NK-92 treated with Interleukin-12 subunit alpha and Interleukin-12 subunit beta, amount 100 ng/mL, for 24 hours (cell line): ENCODE measurements at regions not wholly inside any gene's neighbourhood (a gene's known extent, or its start where the extent isn't known, plus 50 kb on each side); places are given as distances from the start of the nearest gene placed in this dataset.

Source experiments
- DNase-seq: peaks from one replicate; lab custom pipeline; 2025; lab: John Stamatoyannopoulos, UW

DNA sequence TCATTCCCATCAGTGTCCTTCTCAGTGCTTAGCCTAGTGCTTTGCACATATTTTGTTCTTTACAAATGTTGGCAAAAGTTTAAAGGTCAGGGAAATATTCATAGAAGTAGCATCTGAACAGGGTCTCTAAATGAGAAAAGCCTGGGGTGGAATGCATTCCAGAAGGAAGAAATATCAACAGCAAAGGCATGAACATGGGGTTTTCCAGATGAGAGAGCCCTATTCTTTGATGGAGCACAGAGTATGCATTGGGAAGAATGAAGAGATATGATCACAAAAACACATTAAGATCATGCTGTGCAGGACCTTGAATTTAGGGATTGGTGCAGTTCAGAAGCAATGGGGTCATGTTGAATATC lies 140.2 kb downstream of the SNX19 start:
- DNase-seq: no peak

DNA sequence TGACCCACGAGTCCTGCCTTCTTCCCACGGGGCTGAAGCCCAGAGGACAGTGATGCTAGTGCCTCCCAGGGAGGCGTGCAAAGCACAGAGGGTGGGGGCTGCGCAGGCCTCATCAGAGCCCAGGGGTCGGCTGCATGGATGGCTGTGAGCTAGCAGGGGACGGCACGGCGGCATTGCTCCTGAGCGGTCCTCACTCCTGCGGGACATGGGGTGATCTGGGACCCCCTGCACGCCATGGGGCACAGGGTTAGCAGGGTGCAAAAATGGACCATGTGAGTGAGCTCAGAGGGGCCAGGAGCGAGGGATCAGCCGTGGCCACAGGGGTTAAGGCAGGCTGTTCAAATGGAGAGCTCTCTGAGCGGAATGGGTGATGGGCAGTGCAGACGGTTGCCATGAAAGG lies 138.3 kb downstream of the SNX19 start:
- DNase-seq: no peak

DNA sequence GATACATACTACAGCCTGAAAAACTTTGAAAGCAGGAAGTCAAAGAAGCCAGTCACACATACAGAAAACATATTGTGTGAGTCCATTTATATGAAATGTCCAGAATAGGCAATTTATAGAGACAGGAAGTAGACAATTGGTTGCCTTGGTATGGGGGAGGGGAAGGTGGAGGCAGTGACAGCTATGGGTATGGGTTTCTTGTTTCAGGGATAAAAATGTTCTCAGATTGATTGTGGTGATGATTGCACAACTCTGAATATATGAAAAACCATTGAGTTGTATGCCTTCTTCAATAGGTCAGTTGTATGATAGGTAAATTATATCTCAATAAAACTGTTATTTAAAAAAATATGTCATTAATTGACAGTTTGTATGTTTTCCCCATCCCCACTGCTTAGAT lies 137.6 kb downstream of the SNX19 start:
- no peak for DNase-seq

DNA sequence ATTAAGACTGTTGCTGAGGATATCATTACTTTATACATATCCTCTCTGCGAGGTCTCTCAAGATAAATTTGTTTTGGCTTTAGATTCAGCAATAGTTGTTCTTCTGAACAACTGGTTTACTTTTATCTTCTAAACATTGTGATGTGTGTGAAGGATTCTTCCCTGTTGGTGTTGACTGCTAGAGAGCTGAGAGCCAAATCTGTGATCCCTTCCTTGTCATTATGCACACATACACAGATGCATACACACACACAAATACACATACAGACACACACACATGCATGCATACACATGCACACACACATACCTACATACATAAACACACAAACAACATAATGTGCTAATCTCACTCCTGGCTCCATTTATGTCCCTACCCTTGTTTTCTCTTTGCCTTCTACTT lies 137.0 kb downstream of the SNX19 start:
- DNase-seq: no peak

DNA sequence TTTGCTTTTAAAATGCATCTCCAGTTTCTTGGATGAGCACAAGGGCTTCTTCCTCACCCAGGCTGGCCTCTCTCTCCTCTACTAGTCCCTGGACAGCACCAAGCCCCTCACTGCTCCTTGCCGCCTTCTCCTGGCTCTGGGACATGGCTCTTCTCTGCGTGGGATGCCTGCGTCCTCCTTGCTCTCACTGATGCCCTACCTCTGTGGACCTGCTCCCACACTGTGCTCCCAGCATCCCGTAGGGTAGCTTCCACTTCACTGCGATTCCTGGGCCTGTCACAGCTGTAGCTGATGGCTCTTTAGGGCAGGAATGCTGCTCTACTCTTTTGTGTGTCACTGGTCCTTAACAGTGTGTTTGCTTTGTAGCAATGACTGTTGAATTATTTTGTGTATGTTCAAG lies 136.3 kb downstream of the SNX19 start:
- no peak for DNase-seq

DNA sequence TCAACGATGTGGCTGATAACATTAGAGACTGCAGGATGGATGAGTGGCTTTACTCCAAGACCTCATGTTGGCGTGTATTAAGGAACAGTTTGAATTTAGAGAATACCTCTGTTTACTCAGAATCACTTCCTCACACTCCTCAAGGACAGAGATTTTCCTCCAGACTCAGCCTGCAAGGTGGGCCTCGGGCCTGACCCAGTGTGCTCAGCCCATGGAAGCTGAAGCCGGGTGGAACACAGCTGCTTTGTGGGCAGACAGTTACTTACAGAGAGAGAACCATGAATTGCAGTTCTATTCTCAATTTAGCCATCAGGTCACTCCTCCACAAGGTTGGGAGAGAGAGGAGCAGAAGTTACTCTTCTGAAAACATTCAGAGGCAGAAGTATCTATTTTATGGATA lies 135.8 kb downstream of the SNX19 start:
- no peak for DNase-seq

DNA sequence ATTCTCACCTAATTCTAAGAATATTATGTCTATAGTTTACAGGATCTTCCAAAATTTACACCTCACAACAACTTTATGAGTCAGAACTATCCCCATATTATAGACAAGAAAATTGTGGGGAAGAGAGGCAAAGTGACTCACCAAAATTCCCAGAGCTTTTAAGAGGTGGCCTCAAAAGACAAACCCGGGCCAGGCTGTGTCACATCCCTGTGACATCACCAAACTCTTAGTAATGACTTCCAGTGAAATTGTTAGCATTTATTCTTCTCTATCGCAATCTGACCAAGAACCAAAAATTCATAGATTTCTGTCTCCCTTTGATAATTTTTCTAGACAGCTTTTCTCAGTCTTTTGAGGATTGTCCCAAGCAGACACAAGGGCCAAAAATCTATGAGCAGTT lies 134.3 kb downstream of the SNX19 start:
- DNase-seq: no peak

DNA sequence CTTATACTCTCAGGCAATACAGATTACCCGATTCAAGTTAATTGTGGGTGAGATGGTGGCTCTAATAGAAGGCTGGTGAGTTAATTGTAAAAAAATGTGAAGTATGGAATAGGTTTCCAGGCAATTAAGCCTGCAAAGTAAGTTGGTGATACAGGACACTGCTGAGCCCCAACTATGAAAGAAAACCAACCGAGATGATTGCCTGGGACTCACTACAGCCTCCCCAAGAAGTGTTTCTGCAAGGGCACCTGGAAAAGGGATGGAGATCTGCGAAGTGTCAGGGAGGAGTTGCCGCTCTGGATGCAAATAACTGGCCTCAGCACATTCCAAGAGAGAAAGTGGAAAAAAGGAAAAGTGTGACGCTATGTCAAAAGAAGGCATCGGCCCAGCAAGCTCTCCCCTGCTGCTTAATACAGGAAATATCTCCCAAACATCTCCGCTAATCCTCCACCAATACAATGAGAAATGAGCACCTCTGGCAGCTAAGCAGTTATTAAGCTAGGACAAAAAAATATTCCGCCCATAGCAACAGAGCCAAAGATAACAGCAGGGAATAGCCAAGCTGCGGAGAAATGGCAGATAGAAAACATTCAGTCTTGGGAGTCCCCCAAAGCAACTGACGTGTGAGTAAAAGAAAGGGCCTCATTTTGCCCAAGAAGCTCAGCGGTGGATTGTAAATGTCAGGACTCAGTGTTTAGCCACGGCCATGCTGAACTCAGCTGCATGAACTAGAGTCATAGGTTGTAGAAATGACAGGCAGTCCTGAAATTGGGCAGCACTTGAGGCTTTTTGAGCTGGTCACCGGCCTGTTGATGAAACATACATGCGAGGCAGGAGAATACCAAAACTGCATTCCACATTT lies 133.7 kb downstream of the SNX19 start:
- no peak for DNase-seq

DNA sequence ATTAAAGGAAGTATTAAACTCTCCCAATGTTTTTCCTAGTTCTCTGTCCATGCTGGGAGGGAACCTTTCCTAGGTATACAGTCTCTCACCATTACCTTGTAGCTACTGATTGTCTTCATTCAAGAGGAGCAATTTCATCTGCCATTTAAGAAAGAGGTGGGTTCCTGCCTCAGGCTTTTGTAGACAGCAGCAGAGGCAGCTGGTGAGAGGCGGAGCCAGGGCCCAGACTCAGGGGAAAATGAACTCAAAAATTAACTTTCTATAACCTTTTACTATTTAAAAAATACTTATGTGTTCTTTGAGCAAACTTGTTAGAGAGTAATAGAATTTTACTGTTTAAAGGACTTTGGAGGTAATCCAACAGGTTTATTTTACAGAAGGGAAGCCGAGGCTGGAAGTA lies 133.0 kb downstream of the SNX19 start:
- DNase-seq: no peak

DNA sequence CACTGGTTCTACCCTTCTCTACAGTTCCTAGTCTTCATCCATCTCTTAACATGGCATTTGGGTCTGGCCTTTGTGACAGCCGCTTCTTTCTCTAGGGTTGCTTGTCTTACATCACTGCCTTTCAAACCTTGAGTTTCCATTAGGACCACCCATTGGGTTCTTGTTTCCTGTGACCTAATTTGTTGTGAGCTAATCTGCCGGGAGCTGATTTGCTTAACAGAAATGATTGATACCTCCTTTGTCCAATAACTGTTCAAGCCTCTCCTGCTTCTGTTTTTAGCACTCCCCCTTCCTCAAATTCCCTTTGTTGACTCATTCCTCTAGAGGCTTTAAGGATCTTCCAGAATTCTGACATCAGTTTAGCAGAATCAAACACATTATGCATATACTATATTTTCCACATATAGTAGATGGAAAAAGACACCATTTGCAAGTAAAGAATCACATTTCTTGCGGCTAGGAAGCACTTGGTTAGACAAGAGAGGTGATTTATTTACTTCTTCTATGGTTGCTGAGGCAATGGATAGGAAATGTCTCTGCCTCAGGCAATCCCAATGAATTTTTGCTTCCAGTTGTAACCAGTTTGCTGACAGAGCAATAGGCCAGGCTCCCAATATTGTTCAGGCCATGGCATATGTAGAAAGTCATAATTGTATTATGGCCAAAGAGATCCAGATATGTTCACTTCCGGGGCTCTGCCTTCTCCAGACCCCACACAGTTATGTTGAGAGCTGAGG lies 130.7 kb downstream of the SNX19 start:
- DNase-seq: no peak

DNA sequence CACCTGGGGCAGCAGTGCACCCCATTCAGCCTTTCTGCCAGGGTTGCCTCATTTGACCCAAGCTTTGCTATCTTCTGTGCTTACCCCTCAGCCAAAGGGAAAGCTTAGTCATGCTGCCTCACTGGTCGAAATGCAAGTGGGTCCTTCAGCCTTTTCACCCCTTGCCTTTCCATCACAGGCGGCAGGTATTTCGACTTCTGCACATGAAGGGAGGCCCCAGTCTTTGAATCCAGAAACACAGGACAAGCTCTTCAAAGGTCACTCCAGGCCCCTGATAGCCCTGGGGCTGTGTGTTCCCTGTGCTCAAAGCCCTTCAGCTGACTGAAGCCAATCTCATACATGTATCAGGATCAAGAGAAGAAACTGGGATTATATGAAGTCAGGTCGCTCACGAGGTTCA lies 129.7 kb downstream of the SNX19 start:
- peak; percentile 52 for DNase-seq

DNA sequence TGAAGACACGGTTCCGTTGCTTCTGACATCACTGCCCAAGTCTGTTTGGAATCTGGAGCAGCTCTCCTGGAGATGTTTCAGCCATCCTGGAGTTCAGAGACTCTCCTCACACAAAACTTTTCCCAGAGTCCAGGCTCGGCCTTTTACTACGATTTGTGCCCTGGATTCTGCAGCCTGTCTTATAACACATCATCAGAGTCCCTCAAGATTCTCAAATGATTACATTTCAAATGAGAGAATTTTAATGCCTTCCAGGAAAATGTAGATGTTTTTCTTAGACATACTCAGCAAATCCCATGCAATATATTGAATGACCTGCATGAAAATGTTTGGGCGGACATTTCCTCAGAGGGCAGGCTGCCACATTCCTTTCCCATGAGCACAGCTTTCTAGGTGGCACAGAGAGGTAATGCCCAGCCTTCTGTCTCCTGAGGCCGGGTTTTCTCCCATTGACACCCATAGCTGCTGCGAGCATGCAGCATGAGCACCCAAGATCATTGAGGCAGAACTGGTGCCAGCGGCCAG lies 129.1 kb downstream of the SNX19 start:
- DNase-seq: no peak

DNA sequence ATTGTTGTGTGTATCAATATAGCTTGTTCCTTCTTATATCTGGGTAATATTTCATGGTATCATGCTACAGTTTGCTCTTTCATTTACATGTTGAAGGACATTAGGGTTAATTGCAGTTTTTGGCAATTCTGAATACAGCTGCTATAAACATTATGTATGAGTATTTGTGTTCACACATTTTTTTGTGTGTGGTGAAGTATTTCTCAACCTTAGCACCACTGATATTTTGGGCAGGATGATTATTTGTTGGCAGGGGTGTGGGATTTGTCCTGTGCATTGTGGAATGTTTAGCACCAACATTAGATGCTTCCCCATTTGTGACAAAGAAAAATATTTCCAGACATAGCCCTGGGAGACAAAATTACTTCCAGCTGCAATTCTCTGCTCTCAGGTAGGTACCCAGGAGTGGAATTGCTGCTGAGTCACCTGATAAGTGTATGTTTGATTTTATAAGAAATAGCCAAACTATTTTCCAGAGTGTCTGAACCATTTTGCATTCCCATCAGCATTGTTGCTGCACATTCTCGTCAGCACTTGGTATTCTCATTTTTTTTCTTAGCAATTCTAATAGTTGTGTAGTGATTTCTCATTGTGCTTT lies 128.2 kb downstream of the SNX19 start:
- DNase-seq: no peak

DNA sequence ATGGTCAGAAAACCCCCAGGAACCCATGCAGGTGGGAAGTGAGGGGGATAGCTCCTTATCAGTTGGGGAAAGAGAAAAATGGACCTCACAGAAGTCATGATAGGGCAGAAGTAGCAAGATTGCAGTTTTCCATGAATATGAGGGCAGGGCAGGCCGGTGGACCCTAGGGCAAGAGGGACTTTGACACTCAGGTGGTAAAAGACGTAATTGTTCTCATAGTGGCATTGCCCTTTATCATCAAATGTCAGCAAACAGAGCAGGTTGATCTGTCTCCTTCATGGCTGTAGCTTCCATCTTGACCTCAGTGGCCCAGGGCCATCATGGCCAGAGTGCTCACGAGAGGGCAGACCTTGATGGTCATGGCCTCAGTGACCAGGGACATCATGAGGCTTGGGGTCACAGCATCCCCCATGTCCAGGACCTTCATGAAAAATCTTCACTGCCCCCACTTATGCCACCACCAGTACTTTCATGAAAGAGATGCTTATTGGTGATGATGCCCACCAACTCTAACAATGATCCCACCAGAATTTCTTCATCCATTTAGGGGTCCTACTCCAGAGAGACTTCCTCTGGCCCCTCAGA lies 127.1 kb downstream of the SNX19 start:
- DNase-seq: no peak

DNA sequence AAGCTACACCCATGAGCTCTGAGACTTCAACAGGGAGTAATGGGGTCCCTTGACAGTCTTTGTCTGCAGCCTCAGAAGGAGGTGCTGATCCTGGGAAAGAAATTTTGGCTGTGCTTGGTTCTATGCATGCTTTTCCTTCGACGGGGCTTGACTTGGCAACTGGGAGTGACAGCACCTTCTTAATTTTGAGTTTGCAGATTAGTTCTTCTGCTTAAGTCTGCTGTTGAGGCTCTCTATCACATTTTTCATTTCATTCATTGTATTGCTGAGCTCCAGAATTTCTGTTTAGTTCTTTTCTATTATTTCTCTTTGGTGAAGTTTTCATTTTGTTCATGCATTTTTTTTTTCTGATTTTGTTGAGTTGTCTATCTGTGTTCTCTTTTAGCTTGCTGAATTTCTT lies 125.6 kb downstream of the SNX19 start:
- DNase-seq: no peak

DNA sequence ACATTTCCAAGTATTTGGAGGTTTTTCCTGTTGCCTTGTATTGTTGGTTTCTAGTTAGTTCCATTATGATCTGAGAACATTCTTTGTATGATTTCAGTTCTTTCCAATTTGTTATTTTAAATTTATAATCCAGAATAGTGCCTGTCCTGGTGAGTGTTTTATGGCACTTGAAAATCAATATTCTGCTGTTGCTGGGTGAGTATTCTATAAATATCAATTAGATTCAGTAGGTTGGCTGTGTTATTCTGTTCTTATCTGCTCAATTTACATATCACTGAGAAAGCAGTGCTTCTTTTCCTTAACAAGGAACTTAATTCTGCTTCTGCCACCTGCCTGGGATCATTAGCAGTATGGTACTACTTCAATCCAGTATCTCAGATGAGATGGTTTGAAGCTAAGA lies 123.5 kb downstream of the SNX19 start:
- DNase-seq: no peak

DNA sequence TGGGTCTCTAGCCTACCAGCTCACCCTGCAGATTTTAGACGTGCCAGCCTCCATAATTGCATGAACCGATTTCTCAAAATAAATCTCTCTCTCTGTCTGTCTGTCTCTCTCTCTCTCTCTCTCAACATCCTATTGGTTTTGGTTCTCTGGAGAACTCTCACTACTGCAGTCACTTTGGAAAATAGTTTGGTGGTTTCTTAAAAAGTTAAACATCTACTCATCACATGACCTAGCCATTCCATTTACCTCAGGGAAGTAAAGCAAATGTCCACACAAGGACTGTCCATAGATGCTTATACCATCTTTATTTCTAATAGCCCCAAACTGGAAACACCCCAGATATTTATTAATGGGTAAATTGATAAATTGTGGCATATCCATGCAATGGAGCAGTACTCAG lies 119.5 kb downstream of the SNX19 start:
- DNase-seq: no peak

DNA sequence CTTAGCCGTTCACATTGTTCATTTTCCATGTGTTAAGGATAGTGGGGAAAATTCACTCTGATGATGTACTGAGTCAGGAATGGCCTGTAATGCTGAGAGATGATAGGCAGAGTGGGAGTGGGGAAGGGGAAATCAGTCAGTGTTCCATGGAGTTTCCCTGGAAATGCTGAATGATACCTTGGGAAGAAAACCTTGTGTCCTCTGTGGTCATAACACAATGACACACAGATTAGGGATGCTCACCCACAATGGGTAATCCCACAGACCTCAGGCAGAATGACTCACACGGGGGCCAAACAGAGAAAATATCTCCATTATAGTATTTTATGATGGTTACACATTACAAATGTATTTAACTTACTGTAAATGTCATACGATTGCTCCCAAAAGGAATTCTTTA lies 118.0 kb downstream of the SNX19 start:
- DNase-seq: peak; percentile 27

DNA sequence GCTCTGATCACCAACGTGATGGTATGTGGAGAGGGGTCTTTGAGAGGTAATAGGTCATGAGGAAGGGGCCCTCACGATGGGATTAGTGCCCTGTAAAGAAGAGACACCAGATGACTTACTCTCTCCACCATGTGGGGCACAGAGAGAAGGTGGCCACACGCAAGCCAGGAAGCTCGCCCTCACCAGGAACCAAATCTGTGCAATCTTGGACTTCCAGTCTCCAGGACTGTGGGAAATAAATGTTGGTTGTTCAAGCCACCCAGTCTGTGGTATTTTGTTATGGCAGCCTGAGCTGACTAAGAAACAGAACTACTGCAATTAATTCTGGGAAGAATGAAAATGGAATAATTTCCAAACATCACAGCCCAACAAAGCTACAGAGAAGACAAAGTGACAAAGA lies 117.5 kb downstream of the SNX19 start:
- no peak for DNase-seq

DNA sequence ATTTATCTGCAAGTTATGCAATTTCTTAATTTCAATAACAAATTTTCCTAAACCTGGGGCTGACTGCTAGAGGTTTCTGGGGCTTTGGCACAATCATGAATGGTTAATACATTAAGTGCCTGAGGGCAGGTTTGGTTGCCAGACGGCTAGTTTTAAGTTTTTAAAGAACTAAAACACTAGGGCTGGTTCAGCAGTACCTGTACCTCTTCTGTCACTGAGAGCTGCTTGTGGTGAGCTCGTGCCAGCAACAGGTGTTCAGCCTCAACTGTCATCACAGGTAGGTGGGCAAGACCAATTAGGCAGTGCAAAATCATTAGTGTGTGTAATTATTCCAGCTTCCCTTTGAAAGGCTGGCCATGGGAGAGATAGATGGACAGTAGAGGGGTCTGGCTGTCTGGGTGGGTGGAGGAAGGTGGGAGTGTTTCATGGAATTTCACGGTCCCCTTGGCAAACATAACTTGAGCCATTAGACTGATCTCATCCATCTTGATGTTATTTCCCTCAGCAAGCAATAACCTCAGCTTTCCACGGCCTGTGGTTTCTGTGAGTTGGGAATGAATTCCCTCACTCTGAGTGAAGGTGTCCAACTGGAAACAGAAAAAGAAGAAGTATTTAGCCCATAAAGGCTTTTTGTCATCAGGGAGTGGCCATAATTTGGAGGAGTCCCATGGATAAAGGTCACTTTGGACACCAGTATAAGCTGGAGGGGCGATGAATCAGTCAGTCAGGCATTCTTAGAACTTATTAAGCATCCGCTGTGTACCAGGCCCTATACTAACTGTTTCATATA lies 114.8 kb downstream of the SNX19 start:
- no peak for DNase-seq

DNA sequence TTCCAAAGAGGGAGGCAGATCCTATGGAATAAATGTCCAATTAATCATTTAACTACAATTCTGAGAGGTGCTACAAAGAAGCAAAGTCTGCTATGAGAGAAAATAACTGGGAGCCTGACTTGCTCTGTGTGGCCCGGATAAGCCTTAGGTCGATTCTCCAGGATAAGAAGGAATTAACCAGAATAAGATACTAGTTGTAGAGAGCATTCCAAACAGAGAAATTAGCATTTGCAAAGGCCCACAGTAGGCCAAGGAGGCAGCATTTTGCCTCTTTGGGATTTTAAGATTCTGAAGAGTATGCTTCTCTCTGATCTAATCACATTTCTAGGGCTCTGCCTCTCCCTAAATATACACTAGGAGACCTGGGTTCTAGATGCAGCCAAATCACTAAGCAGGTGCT lies 113.7 kb downstream of the SNX19 start:
- DNase-seq: no peak
